Astrocyte (in vitro differentiated cells and primary cell): ENCODE measurements at regions not wholly inside any gene's neighbourhood (a gene's known extent, or its start where the extent isn't known, plus 50 kb on each side); places are given as distances from the start of the nearest gene placed in this dataset.

ENCODE experiments used
- CTCF ChIP-seq: IDR thresholded peaks from 2 replicates; pipeline ENCODE4 v1.5.1; 2011; ENCODE audit warnings: low read depth, mild to moderate bottlenecking, inconsistent platforms, low read length, moderate library complexity; ENCODE audit not compliant: insufficient read depth
- EZH2 ChIP-seq: IDR thresholded peaks from 2 replicates; pipeline ENCODE4 v1.6.1; 2012; ENCODE audit warnings: mild to moderate bottlenecking, low read length, inconsistent platforms; ENCODE audit not compliant: insufficient read depth

- no peak for TF ChIP-seq EZH2
- TF ChIP-seq CTCF, result no peak
Measured at GRCh38 chr11:79676396-79676795, 235.6 kb upstream of the TENM4 start.
